DND-41 (cell line): ENCODE measurements at regions not wholly inside any gene's neighbourhood (a gene's known extent, or its start where the extent isn't known, plus 50 kb on each side); places are given as distances from the start of the nearest gene placed in this dataset.

Experiments used
- CTCF ChIP-seq: IDR thresholded peaks from 2 replicates; pipeline ENCODE4 v1.5.1; 2012; ENCODE audit warnings: borderline replicate concordance, low read length, moderate library complexity, mild to moderate bottlenecking; ENCODE audit not compliant: poor library complexity, severe bottlenecking; ENCODE audit errors: extremely low read depth
- EZH2 ChIP-seq: IDR thresholded peaks from 3 replicates; pipeline ENCODE4 v1.6.1; 2012; ENCODE audit warnings: borderline replicate concordance, low read depth, mild to moderate bottlenecking, moderate library complexity, low read length, inconsistent platforms; ENCODE audit not compliant: severe bottlenecking

GRCh38 chr14:30420515-30420914, 138.4 kb upstream of the G2E3 start:
- TF ChIP-seq CTCF (no peak), EZH2 (no peak)
